Urothelium cell line (cell line): ENCODE measurements at regions not wholly inside any gene's neighbourhood (a gene's known extent, or its start where the extent isn't known, plus 50 kb on each side); places are given as distances from the start of the nearest gene placed in this dataset.

ENCODE experiments used
- DNase-seq: peaks from one replicate; pipeline ENCODE4 v3.0.0; 2011; ENCODE audit warnings: low spot score, mixed read lengths
- FAIRE-seq: peaks from 2 replicates; lab custom pipeline; 2011; peaks lifted over from hg19 to GRCh38; lab: Jason Lieb, UNC

- DNase-seq = no peak
- no peak for FAIRE-seq
Measured at GRCh38 chr3:84825817-84826216, 133.0 kb upstream of the CADM2 start.

GRCh38 chr3:84830476-84830875 lies 128.3 kb upstream of the CADM2 start:
- DNase-seq (no peak), FAIRE-seq (no peak)

GRCh38 chr3:84835366-84835765 lies 123.4 kb upstream of the CADM2 start:
- no peak for FAIRE-seq
- no peak for DNase-seq

DNA sequence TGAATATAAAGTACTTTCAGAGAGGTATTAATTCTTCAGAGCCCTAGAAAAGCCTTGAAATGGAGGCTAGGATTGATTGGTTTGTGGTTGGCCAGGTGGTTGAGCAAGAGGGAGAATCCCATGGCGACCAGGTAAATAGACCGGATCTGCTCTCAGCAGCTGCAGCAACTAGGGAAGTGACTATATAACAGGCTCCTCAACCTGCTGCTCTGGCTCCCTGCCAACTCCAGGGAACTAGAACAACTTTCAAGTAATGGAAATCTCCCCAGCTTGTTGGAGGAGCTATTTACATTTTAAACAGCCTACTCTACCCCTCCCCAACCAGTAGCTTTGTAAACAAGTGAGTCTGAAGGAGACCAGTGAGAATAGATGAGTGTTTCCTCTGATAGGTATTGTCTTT lies 121.8 kb upstream of the CADM2 start:
- no peak for FAIRE-seq
- no peak for DNase-seq

GRCh38 chr3:84877092-84877491 lies 81.7 kb upstream of the CADM2 start:
- FAIRE-seq = no peak
- peak; percentile 2 for DNase-seq

DNA sequence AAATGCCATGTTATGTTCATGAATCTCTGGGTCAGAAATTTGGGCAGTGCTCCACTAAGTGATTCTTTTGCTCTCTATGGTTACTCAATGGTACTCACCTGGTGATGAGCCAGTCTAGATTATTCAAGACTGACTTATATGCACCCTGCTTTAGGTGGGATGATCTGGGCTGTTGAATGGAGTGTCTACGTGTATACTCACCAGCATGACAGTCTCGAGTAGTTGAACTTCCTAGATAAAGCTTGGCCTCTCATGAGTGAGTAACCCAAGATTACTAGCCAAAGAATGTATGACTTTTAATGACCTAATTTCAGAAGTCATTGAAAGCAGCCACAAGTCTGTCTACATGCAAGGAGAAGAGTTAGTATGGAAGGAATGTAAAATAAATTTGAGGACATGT lies 77.5 kb upstream of the CADM2 start:
- DNase-seq = no peak
- FAIRE-seq = no peak

- DNase-seq = no peak
- no peak for FAIRE-seq
Measured at GRCh38 chr3:84885199-84885882, 73.4 kb upstream of the CADM2 start.

DNA sequence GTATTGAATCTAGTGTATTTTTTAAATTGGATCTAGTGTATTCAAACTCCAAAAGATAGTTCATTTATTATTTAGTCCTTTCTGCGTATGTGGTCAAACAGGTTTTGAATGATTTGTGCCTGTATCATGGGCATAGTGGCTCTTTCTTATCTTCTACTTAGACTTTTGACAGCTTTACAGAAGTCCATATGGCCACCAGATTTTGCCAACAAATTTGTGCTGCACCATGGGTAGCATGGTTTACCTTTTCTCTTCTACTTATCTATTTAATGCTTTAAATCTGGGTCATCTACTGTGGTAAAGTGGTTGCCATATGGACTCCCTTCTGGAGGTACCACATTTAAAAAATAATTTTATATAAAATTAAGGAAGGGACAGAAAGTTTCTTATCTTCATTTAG lies 66.9 kb upstream of the CADM2 start:
- FAIRE-seq = no peak
- no peak for DNase-seq

DNA sequence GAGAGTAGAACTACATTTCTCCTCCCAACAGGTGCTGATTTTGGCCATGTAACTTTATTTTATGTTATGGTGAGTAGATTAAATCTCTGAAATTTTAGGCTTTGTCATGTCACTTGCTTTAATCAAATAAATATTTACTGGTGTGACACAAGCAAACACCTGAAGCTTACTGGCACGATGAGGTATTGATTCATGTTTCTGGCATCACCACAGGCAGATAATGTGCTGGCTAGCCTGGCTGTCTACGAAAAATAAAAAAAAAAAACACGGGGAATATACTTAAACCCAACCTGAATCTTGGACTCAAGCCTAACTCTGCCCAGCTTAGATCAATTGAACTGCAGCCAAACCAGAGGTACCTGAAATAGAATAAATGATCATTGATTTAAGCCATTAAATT lies 65.6 kb upstream of the CADM2 start:
- no peak for FAIRE-seq
- no peak for DNase-seq

DNA sequence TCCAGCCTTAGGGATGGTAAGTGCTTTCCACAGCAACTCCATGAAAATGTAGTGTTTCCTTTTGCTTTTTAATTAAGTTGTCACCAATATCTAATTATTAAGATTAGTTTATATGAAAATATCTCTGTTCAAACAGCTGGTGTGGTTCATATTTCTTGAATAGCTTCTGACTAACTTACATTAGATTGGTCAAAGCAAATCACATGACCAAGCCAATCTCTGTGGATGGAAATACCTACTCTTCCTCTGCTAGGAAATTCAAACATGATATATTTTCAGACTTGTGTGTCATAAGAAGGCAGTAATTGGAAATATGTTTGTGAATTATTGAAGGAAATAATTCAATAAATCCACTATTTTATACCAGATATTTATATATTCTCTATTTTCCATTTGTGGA lies 54.6 kb upstream of the CADM2 start:
- FAIRE-seq (no peak), DNase-seq (no peak)

- no peak for DNase-seq
- FAIRE-seq = no peak
Measured at GRCh38 chr3:84904816-84905555, 53.8 kb upstream of the CADM2 start.

DNA sequence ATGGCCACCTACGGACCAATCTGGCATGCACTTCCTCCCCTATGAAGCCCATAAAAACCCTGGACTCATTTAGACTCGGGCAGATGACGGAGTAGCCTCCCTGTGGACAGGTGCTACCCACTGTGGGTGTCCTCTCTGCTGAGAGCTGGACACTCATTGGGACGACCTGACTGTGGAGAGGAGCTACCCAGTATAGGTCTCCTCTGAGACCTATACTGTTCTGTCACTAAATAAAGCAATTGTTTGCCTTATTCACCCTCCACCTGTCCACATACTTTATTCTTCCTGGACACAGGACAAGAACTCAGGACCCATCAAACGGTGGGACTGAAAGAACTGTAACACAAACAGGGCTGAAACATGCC lies 53.3 kb upstream of the CADM2 start:
- DNase-seq (no peak), FAIRE-seq (no peak)

GRCh38 chr3:84906065-84906464 lies 52.7 kb upstream of the CADM2 start:
- no peak for DNase-seq
- FAIRE-seq = no peak
